ENCODE measurements at regions not wholly inside any gene's neighbourhood (a gene's known extent, or its start where the extent isn't known, plus 50 kb on each side); places are given as distances from the start of the nearest gene placed in this dataset.

GRCh38 chr1:199546323-199546722 lies 481.2 kb upstream of the NR5A2 start:
- TF ChIP-seq CTCF (IDR thresholded peaks at IDR 0.05), result no peak
- TF ChIP-seq EZH2phosphoT487 (IDR thresholded peaks at IDR 0.05), result no peak

All from neural progenitor cell (in vitro differentiated cells).